SK-N-MC (cell line): ENCODE measurements at regions not wholly inside any gene's neighbourhood (a gene's known extent, or its start where the extent isn't known, plus 50 kb on each side); places are given as distances from the start of the nearest gene placed in this dataset.
"Not testable (repeated sequence)": the region's sequence is repeated elsewhere in the genome, so short reads cannot be mapped to it uniquely, and the experiment has no call there.

Source experiments
- DNase-seq: peaks from one replicate; pipeline ENCODE4 v3.0.0-alpha.2; 2011; ENCODE audit warnings: low read depth, low spot score
- H3K27ac ChIP-seq: fragments of 200-600 bp; sonication (generic); 2 replicates; pipeline ENCODE4 v1.5.1; 2016; ENCODE audit warnings: mixed run types
- H3K36me3 ChIP-seq: fragments of 200-600 bp; sonication (generic); 2 replicates; pipeline ENCODE4 v1.6.1; 2017; ENCODE audit warnings: antibody characterized with exemption, low read length, mixed read lengths; ENCODE audit not compliant: insufficient read depth
- H3K4me3 ChIP-seq: fragments of 200-600 bp; sonication (generic); 2 replicates; pipeline ENCODE4 v1.5.1; 2016
- H3K9ac ChIP-seq: fragments of 200-600 bp; sonication (generic); 2 replicates; pipeline ENCODE4 v1.8.0; 2017; ENCODE audit warnings: mixed run types, mixed read lengths; ENCODE audit not compliant: insufficient read length
- H3K9me3 ChIP-seq: fragments of 200-600 bp; sonication (generic); 2 replicates; pipeline ENCODE4 v1.6.1; 2017; ENCODE audit warnings: low read depth, mild to moderate bottlenecking, antibody characterized with exemption, low read length, moderate library complexity, mixed read lengths
- EZH2 ChIP-seq: fragments of 200-600 bp; sonication (generic); IDR thresholded peaks from one replicate; pipeline ENCODE4 v1.6.1; 2017; ENCODE audit warnings: antibody characterized with exemption
- FOXP2 ChIP-seq: optimal IDR thresholded peaks from 2 replicates; pipeline ENCODE3; 2011; ENCODE audit warnings: mild to moderate bottlenecking, moderate library complexity; ENCODE audit not compliant: insufficient read depth; ENCODE audit errors: extremely low read length, control extremely low read depth
- POLR2AphosphoS5 ChIP-seq: IDR thresholded peaks from 2 replicates; pipeline ENCODE4 v1.6.1; 2012; ENCODE audit warnings: mild to moderate bottlenecking, low read depth, low read length, borderline replicate concordance

DNA sequence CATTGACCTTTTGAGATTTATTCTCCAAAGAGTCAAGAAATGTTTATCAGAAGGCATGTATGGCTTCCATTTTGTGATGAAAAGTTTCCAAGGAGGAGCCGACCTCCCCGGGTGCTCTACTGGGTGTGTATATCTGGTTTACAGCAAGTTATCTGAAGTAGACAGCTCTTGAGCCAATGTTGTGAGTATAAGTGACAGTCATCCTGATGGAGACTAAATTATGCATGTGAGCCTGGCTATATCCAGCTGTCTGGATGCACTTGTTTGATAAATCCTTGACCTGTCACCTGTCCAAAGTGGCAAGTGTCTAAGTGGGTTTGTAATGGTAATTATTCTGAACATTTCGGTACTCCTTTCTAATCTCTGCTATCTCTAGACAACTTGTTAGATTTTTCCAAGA is 142.2 kb downstream of the NR2F2 start:
- H3K27ac ChIP-seq, result no peak overlapping the region
- no peaks in the 10 kb centered on the region for H3K36me3 ChIP-seq
- H3K4me3 ChIP-seq, result no peak overlapping the region
- no peaks in the 10 kb centered on the region for H3K9me3 ChIP-seq
- DNase-seq, result no peak
- TF ChIP-seq POLR2AphosphoS5 (no peak), FOXP2 (no peak), EZH2 (no peak)
- H3K9ac ChIP-seq, result no peak overlapping the region

DNA sequence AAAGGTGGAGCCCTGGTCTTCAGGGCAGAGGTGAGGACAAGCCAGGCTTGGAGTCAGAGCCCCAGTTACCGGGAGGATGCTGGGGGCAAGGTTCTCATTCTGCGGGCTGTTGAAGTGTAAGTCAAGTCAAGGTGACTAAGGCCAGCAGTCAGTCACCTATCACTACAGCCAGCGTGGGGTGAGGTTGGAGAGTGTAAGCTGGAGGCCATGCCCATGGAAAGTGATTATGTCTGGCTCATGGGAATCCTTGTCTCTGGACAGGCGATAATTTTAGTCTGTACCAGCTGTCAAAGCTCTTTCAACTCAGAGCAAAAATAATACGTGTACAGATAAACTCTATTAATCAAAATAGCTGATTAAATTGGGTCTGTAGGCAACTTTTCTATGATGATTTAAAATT is 143.1 kb downstream of the NR2F2 start:
- DNase-seq, result no peak
- H3K27ac ChIP-seq, result no peak overlapping the region
- H3K4me3 ChIP-seq, result no peak overlapping the region; the same call in 1 of the 2 replicates
- H3K9me3 ChIP-seq, result no peaks in the 10 kb centered on the region
- no peaks in the 10 kb centered on the region for H3K36me3 ChIP-seq
- no peak for TF ChIP-seq FOXP2
- H3K9ac ChIP-seq, result no peak overlapping the region

DNA sequence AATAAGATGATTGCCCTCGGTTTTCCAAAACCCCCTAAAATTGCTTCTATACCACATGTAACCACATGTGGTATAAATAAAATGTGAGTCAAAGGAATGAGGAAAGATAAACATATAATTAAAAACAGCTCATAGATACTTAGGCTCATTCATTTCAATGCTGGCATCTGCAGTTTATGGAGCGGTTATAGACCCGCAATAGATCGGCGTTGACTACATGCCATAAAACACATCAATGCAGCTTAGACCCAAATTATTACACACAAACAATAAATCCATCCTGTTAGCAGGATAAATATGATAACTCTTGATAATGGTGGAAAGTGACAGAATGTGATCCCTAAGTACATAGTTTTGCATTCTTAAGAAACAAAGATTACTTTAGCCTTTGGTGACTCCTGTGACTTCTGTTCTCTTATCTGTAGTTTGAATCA is 143.7 kb downstream of the NR2F2 start:
- Histone ChIP-seq H3K36me3 (no peaks in the 10 kb centered on the region), H3K27ac (0 out of 2 replicates have a peak overlapping the region, but pooled peaks have one; percentile 22), H3K4me3 (peak overlapping the region; percentile 31; the same call in 1 of the 2 replicates), H3K9ac (no peak overlapping the region), H3K9me3 (no peaks in the 10 kb centered on the region)
- TF ChIP-seq POLR2AphosphoS5 (no peak), FOXP2 (no peak), EZH2 (no peak)
- DNase-seq, result peak; percentile 2

DNA sequence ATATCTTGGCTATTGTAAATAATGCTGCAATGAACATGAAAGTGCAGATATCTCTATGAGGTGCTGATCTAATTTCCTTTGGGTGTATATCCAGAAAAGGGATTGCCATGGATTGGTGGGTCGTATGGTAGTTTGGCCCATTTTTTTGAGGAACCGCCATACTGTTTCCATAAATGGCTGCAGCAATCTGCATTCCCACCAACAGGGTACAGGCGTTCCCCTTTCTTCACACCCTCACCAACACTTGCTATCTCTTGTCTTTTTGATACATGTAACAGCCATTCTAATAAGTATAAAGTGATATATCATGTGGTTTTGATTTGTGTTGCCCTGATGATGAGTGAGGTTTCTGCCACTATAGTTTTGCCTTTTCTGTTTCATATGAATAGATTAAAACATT is 146.7 kb downstream of the NR2F2 start:
- H3K9me3 ChIP-seq, result no peaks in the 10 kb centered on the region

DNA sequence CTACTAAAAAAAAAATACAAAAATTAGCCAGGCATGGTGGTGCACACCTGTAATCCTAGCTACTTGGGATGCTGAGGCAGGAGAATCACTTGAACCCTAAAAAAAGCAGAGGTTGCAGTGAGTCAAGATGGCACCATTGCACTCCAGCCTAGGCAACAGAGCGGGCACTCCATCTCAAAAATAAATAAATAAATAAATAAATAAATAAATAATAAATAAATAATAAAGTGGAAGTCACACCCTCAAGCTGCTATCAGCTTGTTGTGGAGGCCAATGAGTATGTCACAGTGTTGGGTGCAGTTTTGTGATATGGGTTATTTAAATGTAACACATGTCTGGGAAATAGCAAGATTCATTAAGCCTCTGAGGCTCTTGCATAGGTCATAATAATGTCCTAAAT is 153.9 kb downstream of the NR2F2 start:
- H3K9ac ChIP-seq, H3K27ac ChIP-seq: not testable (repeated sequence)

More for the DNA sequence above, 146.7 kb downstream of the NR2F2 start:
- H3K27ac ChIP-seq, result no peak overlapping the region
- no peaks in the 10 kb centered on the region for H3K36me3 ChIP-seq
- no peak for DNase-seq
- no peak overlapping the region for H3K4me3 ChIP-seq
- no peak overlapping the region for H3K9ac ChIP-seq
- TF ChIP-seq EZH2, result no peak
- TF ChIP-seq POLR2AphosphoS5, result no peak
- no peak for TF ChIP-seq FOXP2

DNA sequence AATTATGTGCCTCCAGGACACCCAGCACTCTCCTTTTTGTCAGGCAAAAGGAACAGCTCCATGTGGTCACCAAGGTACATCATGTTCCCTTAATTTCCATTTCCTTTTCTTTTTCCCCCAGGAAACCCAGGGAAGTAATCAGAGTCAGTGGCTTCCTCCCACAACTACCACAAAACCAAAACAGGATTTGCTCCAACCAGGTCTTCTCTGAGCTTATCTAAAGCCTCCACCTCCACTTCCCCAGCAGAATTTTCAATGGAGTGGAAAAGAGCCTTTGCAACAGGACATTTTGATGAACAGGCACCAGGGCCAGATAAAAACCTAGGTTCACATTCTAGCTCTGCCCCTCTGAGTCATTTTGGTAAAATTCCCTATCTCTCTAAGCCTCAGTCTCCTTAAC is 154.3 kb downstream of the NR2F2 start:
- no peaks in the 10 kb centered on the region for H3K36me3 ChIP-seq
- DNase-seq, result no peak
- no peak for TF ChIP-seq EZH2
- no peak for TF ChIP-seq FOXP2
- no peak for TF ChIP-seq POLR2AphosphoS5
- H3K9me3 ChIP-seq, result no peaks in the 10 kb centered on the region
- no peak overlapping the region for H3K27ac ChIP-seq
- H3K4me3 ChIP-seq, result no peak overlapping the region
- no peak overlapping the region for H3K9ac ChIP-seq

More for the DNA sequence above, 153.9 kb downstream of the NR2F2 start:
- H3K4me3 ChIP-seq, H3K9me3 ChIP-seq, H3K36me3 ChIP-seq, DNase-seq: not testable (repeated sequence)

DNA sequence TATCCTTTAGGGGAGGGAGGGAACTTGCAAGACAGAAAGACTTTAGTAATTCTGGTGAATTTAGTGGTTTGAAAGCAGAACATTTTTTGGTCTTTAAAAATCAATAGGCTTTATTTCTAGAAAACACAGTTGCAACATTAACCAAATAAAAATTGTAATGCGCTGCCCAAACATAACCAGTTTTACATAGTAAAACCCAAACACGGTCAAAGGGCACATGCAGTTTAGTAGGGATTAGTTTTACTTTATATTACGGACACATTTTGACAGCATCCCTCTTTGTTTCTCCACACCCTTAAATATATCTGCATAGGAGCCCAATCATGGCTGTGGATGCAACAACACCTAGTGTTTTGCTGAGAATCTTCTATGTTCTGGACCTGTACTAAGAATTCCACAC is 156.7 kb downstream of the NR2F2 start:
- Histone ChIP-seq H3K4me3 (no peak overlapping the region), H3K36me3 (no peaks in the 10 kb centered on the region), H3K9ac (no peak overlapping the region), H3K27ac (no peak overlapping the region), H3K9me3 (no peaks in the 10 kb centered on the region)
- DNase-seq, result no peak
- TF ChIP-seq EZH2 (no peak), POLR2AphosphoS5 (no peak), FOXP2 (no peak)

DNA sequence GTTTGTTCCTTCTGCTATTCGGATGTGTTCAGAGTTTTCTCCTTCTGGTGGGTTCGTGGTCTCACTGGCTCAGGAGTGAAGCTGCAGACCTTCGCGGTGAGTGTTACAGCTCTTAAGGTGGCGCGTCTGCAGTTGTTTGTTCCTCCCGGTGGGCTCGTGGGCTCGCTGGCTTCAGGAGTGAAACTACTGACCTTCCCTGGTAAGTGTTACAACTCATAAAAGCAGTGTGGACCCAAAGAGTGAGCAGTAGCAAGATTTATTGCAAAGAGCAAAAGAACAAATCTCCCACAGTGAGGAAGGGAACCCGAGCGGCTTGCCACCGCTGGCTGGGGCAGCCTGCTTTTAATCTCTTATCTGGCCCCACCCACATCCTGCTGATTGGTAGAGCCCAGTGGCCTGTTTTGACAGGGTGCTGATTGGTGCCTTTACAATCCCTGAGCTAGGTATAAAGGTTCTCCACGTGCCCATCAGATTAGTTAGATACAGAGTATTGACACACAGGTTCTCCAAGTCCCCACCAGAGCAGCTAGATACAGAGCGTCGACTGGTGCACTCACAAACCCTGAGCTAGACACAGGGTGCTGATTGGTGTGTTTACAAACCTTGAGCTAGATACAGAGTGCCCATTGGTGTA is 160.7 kb downstream of the NR2F2 start:
- H3K36me3 ChIP-seq, H3K9ac ChIP-seq, H3K9me3 ChIP-seq, DNase-seq, H3K4me3 ChIP-seq, H3K27ac ChIP-seq: not testable (repeated sequence)

DNA sequence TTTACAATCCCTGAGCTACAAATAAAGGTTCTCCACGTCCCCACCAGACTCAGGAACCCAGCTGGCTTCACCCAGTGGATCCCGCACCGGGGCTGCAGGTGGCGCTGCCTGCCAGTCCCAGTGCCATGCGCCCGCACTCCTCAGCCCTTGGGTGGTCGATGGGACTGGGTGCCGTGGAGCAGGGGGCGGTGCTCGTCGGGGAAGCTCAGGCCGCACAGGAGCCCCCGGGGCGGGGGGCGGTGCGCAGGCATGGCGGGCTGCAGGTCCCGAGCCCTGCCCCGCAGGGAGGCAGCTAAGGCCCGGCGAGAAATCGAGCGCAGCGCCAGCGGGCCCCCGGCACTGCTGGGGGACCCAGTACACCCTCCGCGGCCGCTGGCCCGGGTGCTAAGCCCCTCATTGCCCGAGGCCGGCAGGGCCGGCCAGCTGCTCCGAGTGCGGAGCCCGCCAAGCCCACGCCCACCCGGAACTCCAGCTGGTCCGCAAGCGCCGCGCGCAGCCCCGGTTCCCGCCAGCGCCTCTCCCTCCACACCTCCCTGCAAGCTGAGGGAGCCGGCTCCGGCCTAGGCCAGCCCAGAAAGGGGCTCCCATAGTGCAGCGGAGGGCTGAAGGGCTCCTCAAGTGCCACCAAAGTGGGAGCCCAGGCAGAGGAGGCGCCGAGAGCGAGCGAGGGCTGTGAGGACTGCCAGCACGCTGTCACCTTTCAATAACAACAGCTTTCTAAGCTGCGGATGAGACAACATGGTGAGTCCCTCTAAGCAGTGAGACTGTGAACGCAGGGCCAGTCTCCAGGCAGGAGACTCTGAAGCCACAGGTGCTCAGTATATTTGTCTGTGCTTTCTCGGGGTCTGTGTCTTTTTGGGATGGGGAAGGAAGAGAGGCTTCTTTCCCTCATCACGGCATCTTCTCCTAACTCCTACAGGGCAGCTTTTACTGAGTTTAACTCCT is 161.5 kb downstream of the NR2F2 start:
- not testable (repeated sequence) for H3K9me3 ChIP-seq, H3K9ac ChIP-seq, DNase-seq, H3K36me3 ChIP-seq, H3K27ac ChIP-seq, H3K4me3 ChIP-seq
